ENCODE measurements at regions not wholly inside any gene's neighbourhood (a gene's known extent, or its start where the extent isn't known, plus 50 kb on each side); places are given as distances from the start of the nearest gene placed in this dataset.
A peak's percentile ranks its signal among the peaks of the same experiment; 100 is the strongest.

DNA sequence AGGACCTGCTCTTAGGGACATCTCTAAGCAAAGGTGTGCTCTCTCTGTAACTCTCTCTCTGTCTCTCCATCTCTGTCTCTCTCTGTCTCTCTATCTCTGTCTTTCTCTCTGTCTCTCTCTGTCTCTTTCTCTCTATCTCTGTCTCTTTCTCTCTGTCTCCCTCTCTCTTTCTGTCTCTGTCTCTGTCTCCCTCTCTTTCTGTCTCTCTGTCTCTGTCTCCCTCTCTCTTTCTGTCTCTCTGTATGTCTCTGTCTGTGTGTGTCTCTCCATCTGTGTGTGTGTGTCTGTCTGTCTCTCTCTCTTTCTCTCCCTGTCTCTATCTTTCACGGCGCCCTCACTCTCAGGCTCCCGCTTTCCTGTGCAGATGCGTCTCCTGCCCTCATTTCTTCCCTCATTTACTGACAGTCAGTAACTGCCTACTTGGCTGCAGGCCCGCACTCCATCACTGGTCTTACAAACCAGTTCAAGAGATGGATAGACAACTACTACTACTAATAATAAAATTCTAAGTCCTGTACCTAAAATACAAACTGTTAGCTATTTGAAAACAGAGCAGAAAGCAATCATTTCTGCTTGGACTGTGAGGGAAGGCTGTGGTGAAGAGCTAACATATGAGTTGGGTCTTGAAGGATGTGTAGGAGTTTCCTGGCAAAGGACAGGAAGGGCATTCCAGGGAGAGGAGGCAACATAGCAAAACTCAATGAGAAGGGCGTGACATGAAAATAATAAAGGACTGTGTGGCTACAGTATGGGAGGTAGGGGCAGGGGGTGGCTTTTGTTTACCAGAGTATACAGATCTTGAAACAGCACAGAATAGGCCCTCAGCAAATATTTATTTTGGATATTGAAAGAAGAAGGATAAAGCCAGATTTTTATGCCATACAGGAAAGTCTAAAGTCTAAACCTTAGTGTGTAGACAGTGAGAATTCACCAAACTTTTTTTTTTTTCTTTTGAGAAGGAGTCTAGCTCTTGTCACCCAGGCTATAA is 67.8 kb upstream of the TAB2 start:
- Mint-ChIP-seq H3K27ac (no peak overlapping the region), H3K36me3 (ENCODE audit: low read depth) (no peaks in the 10 kb centered on the region), H3K9me3 (no peaks in the 10 kb centered on the region), H3K4me1 (ENCODE audit: low read depth) (peaks cover 27% of the 10 kb centered on the region), H3K4me3 (no peak overlapping the region), H3K27me3 (ENCODE audit: low read depth) (no peaks in the 10 kb centered on the region)
- no peak for DNase-seq
- CTCF ChIA-PET = interaction anchor here (1.0 kb wide), 1 partner anchor 183 kb away, joined by 3 read pairs; no protein-coding TSS in a partner anchor
- intact Hi-C loops (cut with micrococcal nuclease) = no loop called here

DNA sequence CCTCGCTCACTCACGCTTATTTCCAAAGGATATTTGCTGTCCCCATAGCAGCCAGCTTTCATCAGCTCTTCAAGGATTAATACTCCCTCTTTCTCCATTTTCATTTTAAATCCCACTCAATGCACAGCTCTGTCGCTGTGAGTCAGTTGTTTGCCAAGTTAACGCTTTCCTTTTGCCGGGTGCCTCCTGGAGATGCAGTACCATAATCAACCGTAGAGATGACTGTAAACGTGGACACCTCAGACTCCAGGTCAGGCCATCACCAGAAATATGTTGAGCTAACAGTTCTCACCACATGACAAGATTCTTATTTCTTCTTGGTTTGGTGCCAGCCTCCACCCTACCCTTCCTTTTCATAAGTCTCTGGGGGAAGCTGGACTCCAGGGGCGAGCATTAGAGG is 66.6 kb upstream of the TAB2 start:
- H3K27ac Mint-ChIP-seq = no peak overlapping the region
- CTCF ChIA-PET = interaction anchor here (1.1 to 1.5 kb wide), 2 partner anchors 14 to 181 kb away, joined by 3 to 4 read pairs; no protein-coding TSS in a partner anchor
- H3K4me1 Mint-ChIP-seq (ENCODE audit: low read depth) = peaks cover 27% of the 10 kb centered on the region
- no peak for DNase-seq
- H3K27me3 Mint-ChIP-seq (ENCODE audit: low read depth) = no peaks in the 10 kb centered on the region
- intact Hi-C loops (cut with micrococcal nuclease) = no loop called here
- H3K4me3 Mint-ChIP-seq = no peak overlapping the region
- H3K36me3 Mint-ChIP-seq (ENCODE audit: low read depth) = no peaks in the 10 kb centered on the region
- no peaks in the 10 kb centered on the region for H3K9me3 Mint-ChIP-seq

DNA sequence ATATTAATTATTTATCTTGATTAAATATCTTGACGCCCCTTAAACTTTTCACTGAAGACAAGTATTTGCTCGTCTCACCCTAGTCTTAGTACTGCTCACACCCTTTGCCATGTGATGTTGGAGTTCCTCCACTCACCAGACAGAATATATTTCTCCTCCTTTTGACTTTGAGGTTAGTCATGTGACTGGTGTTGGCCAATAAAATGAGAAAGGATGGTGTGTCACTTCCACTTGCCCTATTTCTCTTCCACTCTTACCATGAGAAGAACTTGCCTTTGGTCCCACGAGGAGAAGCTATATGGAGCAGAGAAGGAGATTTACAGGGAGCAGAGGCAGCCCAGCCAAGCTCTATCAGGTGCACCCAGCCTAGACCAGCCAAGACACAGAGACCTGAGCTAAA is 64.9 kb upstream of the TAB2 start:
- Mint-ChIP-seq H3K4me3 (no peak overlapping the region), H3K27me3 (ENCODE audit: low read depth) (no peaks in the 10 kb centered on the region), H3K9me3 (no peaks in the 10 kb centered on the region), H3K4me1 (ENCODE audit: low read depth) (peaks cover 17% of the 10 kb centered on the region), H3K36me3 (ENCODE audit: low read depth) (no peaks in the 10 kb centered on the region), H3K27ac (no peak overlapping the region)
- DNase-seq = no peak
- intact Hi-C loops (cut with micrococcal nuclease) = no loop called here
- CTCF ChIA-PET = interaction anchor here (0.6 kb wide), 1 partner anchor 161 kb away, joined by 3 read pairs; no protein-coding TSS in a partner anchor

DNA sequence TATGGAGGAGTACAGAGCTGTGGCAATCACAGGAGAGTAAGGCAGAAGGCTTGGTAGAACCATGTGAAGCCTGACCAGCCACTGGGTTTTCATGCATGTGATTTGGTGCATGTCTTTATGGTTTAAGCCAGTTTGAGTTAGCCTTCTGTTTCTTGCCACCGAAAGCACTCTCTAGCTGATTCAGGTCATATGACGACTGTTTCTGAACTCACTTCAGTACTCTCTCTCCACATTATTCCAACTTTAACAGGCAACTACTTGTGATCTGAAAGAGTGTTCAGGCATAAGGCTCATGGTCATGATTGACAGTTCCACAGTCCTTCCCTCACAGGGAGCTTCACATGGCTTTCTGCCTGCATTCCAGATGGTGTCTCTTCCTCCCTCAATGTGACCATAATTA is 63.3 kb upstream of the TAB2 start:
- Mint-ChIP-seq H3K36me3 (ENCODE audit: low read depth) (no peaks in the 10 kb centered on the region), H3K4me1 (ENCODE audit: low read depth) (peaks cover 4% of the 10 kb centered on the region), H3K4me3 (no peak overlapping the region), H3K27me3 (ENCODE audit: low read depth) (no peaks in the 10 kb centered on the region), H3K27ac (no peak overlapping the region), H3K9me3 (no peaks in the 10 kb centered on the region)
- CTCF ChIA-PET = no interaction called here
- intact Hi-C loops (cut with micrococcal nuclease) = no loop called here
- no peak for DNase-seq

DNA sequence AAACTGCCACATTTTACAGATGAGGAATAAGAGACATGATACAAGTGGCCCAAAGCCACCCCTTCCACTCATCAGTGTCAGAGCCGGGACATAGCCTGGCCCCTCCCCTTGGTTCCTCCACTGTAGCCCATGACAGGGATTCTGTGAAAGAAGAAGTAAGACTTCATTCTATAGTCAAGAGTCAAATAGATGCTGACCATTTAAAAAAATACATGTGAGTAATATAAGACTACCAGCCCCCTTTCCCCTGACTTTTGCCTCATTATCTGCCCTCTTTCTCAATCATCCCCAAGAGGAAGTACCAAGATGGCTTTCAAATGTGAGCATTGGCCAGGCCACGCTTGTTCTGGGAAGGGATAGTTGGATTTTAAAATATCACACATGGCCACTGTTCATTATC is 57.8 kb upstream of the TAB2 start:
- Mint-ChIP-seq H3K4me1 (ENCODE audit: low read depth) (peaks cover 21% of the 10 kb centered on the region), H3K9me3 (no peaks in the 10 kb centered on the region), H3K27me3 (ENCODE audit: low read depth) (no peaks in the 10 kb centered on the region), H3K36me3 (ENCODE audit: low read depth) (no peaks in the 10 kb centered on the region), H3K4me3 (no peak overlapping the region), H3K27ac (no peak overlapping the region)
- DNase-seq = no peak
- CTCF ChIA-PET = no interaction called here
- intact Hi-C loops (cut with micrococcal nuclease) = loop anchor here (5.0 kb wide), 1 partner anchor 173 kb away; no protein-coding TSS in a partner anchor

DNA sequence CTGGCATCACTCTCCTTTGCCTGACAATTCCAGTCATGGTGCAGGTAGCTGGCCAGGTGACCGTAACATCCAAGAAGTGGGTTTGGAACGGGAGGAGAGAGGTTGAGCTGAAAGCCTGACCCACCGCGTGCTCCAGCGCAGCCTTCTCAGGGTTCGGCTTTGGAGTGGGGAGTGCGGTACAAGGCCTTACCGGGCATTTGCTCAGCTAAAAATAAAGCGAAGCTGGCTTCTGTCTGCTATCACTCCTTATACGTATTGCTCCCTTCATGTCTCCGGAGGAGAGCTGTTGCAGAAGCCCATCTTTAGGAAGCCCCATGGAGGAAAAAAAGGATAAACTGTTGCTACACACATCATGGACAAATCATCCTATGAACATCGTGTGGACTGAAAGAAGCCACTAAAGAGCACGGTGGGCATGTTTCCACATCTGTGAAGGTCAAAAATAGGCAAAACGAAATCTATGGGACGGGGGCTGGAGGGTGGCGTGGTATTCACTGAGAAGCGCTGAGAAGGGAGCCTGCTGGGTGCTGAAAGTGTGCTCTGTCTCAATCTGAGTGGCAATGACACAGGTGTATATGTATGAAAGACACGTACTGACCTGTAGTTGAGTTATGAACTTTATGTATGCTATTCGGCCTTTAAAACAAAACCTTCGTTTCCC is 57.2 kb upstream of the TAB2 start:
- H3K27me3 Mint-ChIP-seq (ENCODE audit: low read depth) = no peaks in the 10 kb centered on the region
- intact Hi-C loops (cut with micrococcal nuclease) = no loop called here
- H3K9me3 Mint-ChIP-seq = no peaks in the 10 kb centered on the region
- no peak overlapping the region for H3K27ac Mint-ChIP-seq
- H3K4me1 Mint-ChIP-seq (ENCODE audit: low read depth) = peaks cover 25% of the 10 kb centered on the region
- CTCF ChIA-PET = no interaction called here
- no peak overlapping the region for H3K4me3 Mint-ChIP-seq
- DNase-seq = no peak
- H3K36me3 Mint-ChIP-seq (ENCODE audit: low read depth) = no peaks in the 10 kb centered on the region

DNA sequence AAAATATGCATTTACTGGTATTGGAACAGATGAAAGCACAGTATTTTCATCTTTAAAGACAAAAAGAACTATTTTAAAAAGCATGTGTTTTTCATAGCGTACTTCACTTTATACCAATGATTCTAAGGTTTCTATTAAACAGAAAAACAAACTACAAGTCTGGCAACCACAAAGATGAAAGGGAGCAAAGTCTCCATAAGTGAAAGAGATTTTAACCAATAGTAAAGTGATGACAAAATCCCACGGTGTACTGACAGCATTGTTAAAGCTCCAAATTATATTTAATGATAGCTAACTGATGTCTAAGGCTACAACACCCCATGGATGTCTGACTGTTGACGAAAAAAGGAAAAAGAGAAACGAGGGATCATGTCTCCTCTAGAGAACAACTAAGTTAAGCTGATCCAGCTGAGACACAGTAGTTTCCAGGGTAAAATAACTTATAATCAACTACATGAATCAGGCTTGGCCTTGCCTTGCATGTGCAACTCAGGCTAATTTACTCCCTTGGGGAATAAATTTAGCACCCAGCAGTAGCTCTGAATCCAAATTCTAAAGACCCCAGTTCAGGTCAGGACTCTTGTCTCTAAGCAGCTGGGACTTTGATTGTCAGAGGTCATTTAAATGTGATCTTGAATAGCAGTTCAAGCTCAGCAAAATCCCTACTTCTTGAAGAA is 56.0 kb upstream of the TAB2 start:
- H3K9me3 Mint-ChIP-seq = no peaks in the 10 kb centered on the region
- CTCF ChIA-PET = interaction anchor here (1.3 to 1.5 kb wide), 3 partner anchors 10 to 37 kb away, joined by 3 read pairs; no protein-coding TSS in a partner anchor
- H3K4me1 Mint-ChIP-seq (ENCODE audit: low read depth) = peaks cover 37% of the 10 kb centered on the region
- no peaks in the 10 kb centered on the region for H3K36me3 Mint-ChIP-seq (ENCODE audit: low read depth)
- no peak overlapping the region for H3K27ac Mint-ChIP-seq
- intact Hi-C loops (cut with micrococcal nuclease) = no loop called here
- no peaks in the 10 kb centered on the region for H3K27me3 Mint-ChIP-seq (ENCODE audit: low read depth)
- DNase-seq = no peak
- no peak overlapping the region for H3K4me3 Mint-ChIP-seq

DNA sequence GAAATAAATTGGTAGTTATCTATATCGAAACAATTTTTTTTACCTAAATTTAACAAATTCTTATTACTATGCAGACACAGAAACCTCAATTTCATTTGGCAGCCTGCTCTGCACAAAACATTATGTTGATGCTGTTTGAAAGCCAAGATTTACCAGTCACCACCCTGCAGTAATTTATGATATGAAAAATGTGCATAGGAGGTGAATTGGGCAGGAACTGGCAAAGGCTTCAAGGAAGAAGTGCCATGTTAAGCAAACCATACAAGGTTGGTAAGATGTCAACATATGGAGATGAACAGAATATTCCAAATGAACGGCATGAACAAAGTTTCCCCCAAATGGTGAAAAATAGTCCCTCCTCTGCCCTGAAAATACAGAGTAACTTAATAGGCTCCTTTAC is 54.2 kb upstream of the TAB2 start:
- Mint-ChIP-seq H3K27ac (no peak overlapping the region), H3K9me3 (no peaks in the 10 kb centered on the region), H3K4me3 (no peak overlapping the region), H3K4me1 (ENCODE audit: low read depth) (peaks cover 43% of the 10 kb centered on the region), H3K36me3 (ENCODE audit: low read depth) (no peaks in the 10 kb centered on the region), H3K27me3 (ENCODE audit: low read depth) (no peaks in the 10 kb centered on the region)
- no peak for DNase-seq
- intact Hi-C loops (cut with micrococcal nuclease) = no loop called here
- CTCF ChIA-PET = no interaction called here

DNA sequence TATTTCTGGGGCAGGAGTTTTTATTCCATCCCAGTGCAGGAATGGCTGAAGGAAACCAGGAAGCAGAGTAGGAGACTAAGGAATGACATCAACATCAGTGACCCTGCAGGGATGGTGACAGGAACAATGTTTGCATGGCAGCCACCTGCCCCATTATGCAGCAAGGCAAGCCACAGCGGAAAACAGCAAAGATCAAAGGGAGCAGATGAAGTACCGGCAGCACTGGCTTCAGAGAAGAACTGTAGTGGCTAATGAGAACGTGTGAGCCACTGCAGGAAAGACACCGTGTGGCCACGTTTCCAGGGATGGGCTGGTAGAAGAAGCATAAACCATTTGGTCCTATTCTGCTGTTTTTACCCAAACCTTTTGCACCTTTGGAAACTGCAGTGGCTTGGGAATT is 52.9 kb upstream of the TAB2 start:
- Mint-ChIP-seq H3K9me3 (no peaks in the 10 kb centered on the region), H3K36me3 (ENCODE audit: low read depth) (no peaks in the 10 kb centered on the region), H3K27ac (no peak overlapping the region), H3K27me3 (ENCODE audit: low read depth) (no peaks in the 10 kb centered on the region), H3K4me1 (ENCODE audit: low read depth) (peaks cover 43% of the 10 kb centered on the region), H3K4me3 (no peak overlapping the region)
- CTCF ChIA-PET = interaction anchor here (0.6 to 1.2 kb wide), 3 partner anchors 17 to 167 kb away, joined by 3 to 4 read pairs (median 4); no protein-coding TSS in a partner anchor
- peak; percentile 65 for DNase-seq
- intact Hi-C loops (cut with micrococcal nuclease) = no loop called here

DNA sequence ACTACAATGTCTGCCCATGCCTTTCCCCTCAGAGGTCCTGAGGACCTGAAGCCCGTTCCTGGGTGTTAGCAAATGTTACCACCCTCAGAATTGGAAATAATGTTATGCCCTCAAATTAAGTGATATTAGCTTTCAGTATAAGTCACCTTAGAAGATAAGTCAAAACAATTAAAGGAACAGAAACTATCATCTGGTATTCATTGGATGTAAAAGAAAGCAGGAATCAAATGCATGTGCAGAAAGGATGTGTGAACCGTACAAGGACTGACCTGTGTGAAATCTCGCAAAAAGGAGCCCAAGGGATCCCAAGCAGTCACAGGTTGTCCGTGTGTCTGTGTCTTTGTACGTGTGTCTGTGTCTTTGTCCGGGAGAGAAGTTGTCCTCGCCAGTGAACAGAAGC is 51.6 kb upstream of the TAB2 start:
- Mint-ChIP-seq H3K4me1 (ENCODE audit: low read depth) (peaks cover 38% of the 10 kb centered on the region), H3K9me3 (no peaks in the 10 kb centered on the region), H3K36me3 (ENCODE audit: low read depth) (no peaks in the 10 kb centered on the region), H3K27me3 (ENCODE audit: low read depth) (no peaks in the 10 kb centered on the region), H3K4me3 (no peak overlapping the region), H3K27ac (no peak overlapping the region)
- intact Hi-C loops (cut with micrococcal nuclease) = no loop called here
- CTCF ChIA-PET = interaction anchor here (0.6 to 1.2 kb wide), 4 partner anchors 8 to 166 kb away, joined by 3 to 4 read pairs (median 4); no protein-coding TSS in a partner anchor
- DNase-seq = no peak

DNA sequence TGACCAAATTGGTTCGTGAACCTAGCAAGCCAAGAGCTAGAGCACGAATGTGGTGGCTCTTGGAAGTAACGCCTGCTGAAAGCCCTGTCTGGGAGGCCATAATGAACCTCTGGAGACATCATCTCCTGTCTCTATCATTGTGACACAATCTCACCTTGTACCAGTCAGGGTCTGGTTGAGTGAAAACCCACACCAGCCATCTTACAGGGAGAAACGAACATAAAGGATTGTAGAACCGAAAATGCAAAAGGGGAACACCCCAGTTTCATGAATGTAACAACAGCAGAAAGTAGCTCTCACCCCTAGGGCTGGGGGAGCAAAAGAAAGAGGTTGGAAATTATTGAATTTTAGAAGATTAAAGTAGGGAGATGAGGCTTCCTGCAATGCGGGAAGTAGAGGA is 50.9 kb upstream of the TAB2 start:
- H3K4me1 Mint-ChIP-seq (ENCODE audit: low read depth) = peaks cover 38% of the 10 kb centered on the region
- CTCF ChIA-PET = no interaction called here
- no peak for DNase-seq
- peak overlapping the region; percentile 19 for H3K27ac Mint-ChIP-seq
- intact Hi-C loops (cut with micrococcal nuclease) = no loop called here
- no peaks in the 10 kb centered on the region for H3K27me3 Mint-ChIP-seq (ENCODE audit: low read depth)
- no peak overlapping the region for H3K4me3 Mint-ChIP-seq
- H3K9me3 Mint-ChIP-seq = no peaks in the 10 kb centered on the region
- H3K36me3 Mint-ChIP-seq (ENCODE audit: low read depth) = no peaks in the 10 kb centered on the region

DNA sequence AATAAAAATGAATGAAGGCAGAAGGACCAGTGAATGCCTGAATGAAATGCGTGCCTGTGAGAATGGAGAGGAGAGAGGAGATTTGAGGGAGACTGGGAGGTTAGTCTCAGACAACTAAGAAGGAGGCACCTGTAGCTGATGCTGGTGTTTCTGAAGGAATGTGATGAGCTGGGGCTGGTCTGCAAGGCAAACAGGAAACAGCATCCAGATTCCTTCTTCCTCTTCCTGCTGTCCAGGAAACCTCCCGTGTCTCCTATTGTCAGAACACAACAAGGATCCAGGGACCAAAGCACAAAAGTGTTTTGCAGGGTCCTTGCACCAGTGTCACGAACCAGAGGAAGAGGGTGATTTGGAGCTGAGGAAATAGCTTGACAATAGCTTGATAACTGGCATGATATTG is 50.4 kb upstream of the TAB2 start:
- no peak overlapping the region for H3K27ac Mint-ChIP-seq
- no peaks in the 10 kb centered on the region for H3K36me3 Mint-ChIP-seq (ENCODE audit: low read depth)
- no peak overlapping the region for H3K4me3 Mint-ChIP-seq
- intact Hi-C loops (cut with micrococcal nuclease) = no loop called here
- peaks cover 38% of the 10 kb centered on the region for H3K4me1 Mint-ChIP-seq (ENCODE audit: low read depth)
- no peak for DNase-seq
- peaks cover 1% of the 10 kb centered on the region for H3K9me3 Mint-ChIP-seq
- CTCF ChIA-PET = interaction anchor here (0.6 kb wide), 1 partner anchor 70 kb away, joined by 3 read pairs; no protein-coding TSS in a partner anchor
- H3K27me3 Mint-ChIP-seq (ENCODE audit: low read depth) = no peaks in the 10 kb centered on the region
